ENCODE measurements at regions not wholly inside any gene's neighbourhood (a gene's known extent, or its start where the extent isn't known, plus 50 kb on each side); places are given as distances from the start of the nearest gene placed in this dataset.

DNA sequence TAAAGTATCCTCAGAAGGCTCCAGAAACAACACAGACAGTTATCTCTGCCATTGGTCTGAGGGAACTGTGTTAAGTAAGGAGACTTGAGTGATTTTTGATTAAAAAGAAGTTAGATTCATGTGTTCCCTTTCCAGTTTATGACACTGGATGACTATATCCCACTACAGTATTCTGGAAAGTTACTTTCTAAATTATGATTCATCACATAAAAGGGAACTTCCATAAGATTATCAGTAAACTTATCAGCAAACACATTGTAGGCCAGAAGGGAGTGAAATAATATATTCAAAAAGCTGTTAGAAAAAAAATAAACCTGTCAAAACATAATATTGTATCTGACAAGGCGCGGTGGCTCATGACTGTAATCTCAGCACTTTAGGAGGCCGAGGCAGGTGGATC, 700.0 kb downstream of the SLITRK6 start:
- Histone ChIP-seq H3K79me2 (ENCODE audit: insufficient read depth, low read length) (no peaks in the 10 kb centered on the region), H3K4me1 (ENCODE audit: insufficient read depth, low read length) (no peaks in the 10 kb centered on the region), H3K9ac (ENCODE audit: low read length) (no peak overlapping the region), H3K9me3 (ENCODE audit: insufficient read depth, low read depth, low read length) (no peaks in the 10 kb centered on the region), H4K20me1 (ENCODE audit: insufficient read depth, low read length) (no peaks in the 10 kb centered on the region), H3K27ac (ENCODE audit: low read depth, low read length) (no peak overlapping the region), H3K4me2 (ENCODE audit: low read length) (no peak overlapping the region), H3K4me3 (ENCODE audit: insufficient read depth, low read depth, low read length) (no peak overlapping the region), H3K36me3 (ENCODE audit: insufficient read depth, low read length) (no peaks in the 10 kb centered on the region), H3K27me3 (ENCODE audit: insufficient read depth, low read length) (no peaks in the 10 kb centered on the region), H2AFZ (ENCODE audit: low read depth, low read length) (no peak overlapping the region)
- no peaks in the 10 kb centered on the region for H3K27me3 Mint-ChIP-seq (ENCODE audit: low read depth, unreplicated experiment)
- no peaks in the 10 kb centered on the region for H3K36me3 Mint-ChIP-seq (ENCODE audit: low read depth, unreplicated experiment)
- H3K4me1 Mint-ChIP-seq (ENCODE audit: low read depth, unreplicated experiment) = no peaks in the 10 kb centered on the region
- no peak for FAIRE-seq
- TF ChIP-seq, protein P1, sequence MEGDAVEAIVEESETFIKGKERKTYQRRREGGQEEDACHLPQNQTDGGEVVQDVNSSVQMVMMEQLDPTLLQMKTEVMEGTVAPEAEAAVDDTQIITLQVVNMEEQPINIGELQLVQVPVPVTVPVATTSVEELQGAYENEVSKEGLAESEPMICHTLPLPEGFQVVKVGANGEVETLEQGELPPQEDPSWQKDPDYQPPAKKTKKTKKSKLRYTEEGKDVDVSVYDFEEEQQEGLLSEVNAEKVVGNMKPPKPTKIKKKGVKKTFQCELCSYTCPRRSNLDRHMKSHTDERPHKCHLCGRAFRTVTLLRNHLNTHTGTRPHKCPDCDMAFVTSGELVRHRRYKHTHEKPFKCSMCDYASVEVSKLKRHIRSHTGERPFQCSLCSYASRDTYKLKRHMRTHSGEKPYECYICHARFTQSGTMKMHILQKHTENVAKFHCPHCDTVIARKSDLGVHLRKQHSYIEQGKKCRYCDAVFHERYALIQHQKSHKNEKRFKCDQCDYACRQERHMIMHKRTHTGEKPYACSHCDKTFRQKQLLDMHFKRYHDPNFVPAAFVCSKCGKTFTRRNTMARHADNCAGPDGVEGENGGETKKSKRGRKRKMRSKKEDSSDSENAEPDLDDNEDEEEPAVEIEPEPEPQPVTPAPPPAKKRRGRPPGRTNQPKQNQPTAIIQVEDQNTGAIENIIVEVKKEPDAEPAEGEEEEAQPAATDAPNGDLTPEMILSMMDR (IDR thresholded peaks at IDR 0.05; ENCODE audit: insufficient read depth, low read depth, low read length) = no peak
- no peak for TF ChIP-seq EZH2 (IDR thresholded peaks at IDR 0.05; ENCODE audit: insufficient read depth, low read length)
- H3K4me3 Mint-ChIP-seq (ENCODE audit: unreplicated experiment) = no peak overlapping the region
- no peak overlapping the region for H3K27ac Mint-ChIP-seq (ENCODE audit: unreplicated experiment)
- no peaks in the 10 kb centered on the region for H3K9me3 Mint-ChIP-seq (ENCODE audit: unreplicated experiment)
- DNase-seq (ENCODE audit: low read depth) = no peak

DNA sequence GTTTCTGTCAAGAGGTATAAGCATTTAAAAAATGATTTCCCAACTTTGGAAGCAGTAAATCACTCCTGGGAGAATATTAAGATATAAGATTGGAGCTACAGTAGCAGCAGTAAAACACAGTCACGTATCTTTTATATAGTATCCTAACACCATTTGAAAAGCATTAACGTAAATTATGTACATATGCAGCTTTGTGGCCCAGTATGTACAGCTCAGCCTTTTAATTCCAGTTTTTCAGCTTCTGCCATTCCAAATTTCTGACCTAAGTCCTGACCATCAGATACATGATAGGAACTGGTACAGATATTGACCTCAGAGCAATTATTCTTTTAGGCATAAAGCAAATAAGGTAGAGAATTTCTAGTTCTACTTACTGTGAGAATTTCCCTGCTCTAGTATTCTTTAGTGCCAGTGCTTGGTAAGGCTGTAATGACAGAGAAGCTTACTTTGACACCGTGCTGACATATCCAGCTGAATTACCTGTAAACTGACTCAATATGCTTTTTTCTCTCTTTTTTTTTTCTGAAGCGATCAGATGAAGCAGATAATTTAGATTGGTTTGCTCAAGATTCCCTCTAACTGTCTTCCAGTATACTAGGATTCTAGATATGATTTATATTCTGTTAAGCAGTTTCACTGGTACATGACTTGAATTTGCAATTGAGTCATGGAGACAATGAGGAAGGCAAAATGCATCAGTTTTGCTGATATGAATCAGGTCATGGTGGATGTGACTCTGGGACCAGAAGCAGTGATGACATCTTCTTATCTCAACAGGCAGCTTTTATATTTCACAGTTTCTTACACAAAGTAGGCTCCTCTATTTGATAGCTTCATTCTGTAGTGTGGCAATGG, 703.6 kb downstream of the SLITRK6 start:
- H3K4me1 ChIP-seq (ENCODE audit: insufficient read depth, low read length) = no peaks in the 10 kb centered on the region
- H3K79me2 ChIP-seq (ENCODE audit: insufficient read depth, low read length) = no peaks in the 10 kb centered on the region
- no peaks in the 10 kb centered on the region for H3K36me3 Mint-ChIP-seq (ENCODE audit: low read depth, unreplicated experiment)
- H3K4me3 Mint-ChIP-seq (ENCODE audit: unreplicated experiment) = no peak overlapping the region
- FAIRE-seq (no peak), DNase-seq (ENCODE audit: low read depth) (no peak)
- H3K27me3 ChIP-seq (ENCODE audit: insufficient read depth, low read length) = no peaks in the 10 kb centered on the region
- TF ChIP-seq EZH2 (IDR thresholded peaks at IDR 0.05; ENCODE audit: insufficient read depth, low read length) = no peak
- TF ChIP-seq, protein P1 (IDR thresholded peaks at IDR 0.05; ENCODE audit: insufficient read depth, low read depth, low read length) = no peak
- H3K4me2 ChIP-seq (ENCODE audit: low read length) = no peak overlapping the region
- no peaks in the 10 kb centered on the region for H3K4me1 Mint-ChIP-seq (ENCODE audit: low read depth, unreplicated experiment)
- H3K9me3 Mint-ChIP-seq (ENCODE audit: unreplicated experiment) = no peaks in the 10 kb centered on the region
- no peaks in the 10 kb centered on the region for H3K9me3 ChIP-seq (ENCODE audit: insufficient read depth, low read depth, low read length)
- no peak overlapping the region for H2AFZ ChIP-seq (ENCODE audit: low read depth, low read length)
- no peak overlapping the region for H3K4me3 ChIP-seq (ENCODE audit: insufficient read depth, low read depth, low read length)
- H3K27ac ChIP-seq (ENCODE audit: low read depth, low read length) = no peak overlapping the region
- H3K27me3 Mint-ChIP-seq (ENCODE audit: low read depth, unreplicated experiment) = no peaks in the 10 kb centered on the region
- no peaks in the 10 kb centered on the region for H3K36me3 ChIP-seq (ENCODE audit: insufficient read depth, low read length)
- no peak overlapping the region for H3K27ac Mint-ChIP-seq (ENCODE audit: unreplicated experiment)
- H3K9ac ChIP-seq (ENCODE audit: low read length) = no peak overlapping the region
- H4K20me1 ChIP-seq (ENCODE audit: insufficient read depth, low read length) = no peaks in the 10 kb centered on the region

DNA sequence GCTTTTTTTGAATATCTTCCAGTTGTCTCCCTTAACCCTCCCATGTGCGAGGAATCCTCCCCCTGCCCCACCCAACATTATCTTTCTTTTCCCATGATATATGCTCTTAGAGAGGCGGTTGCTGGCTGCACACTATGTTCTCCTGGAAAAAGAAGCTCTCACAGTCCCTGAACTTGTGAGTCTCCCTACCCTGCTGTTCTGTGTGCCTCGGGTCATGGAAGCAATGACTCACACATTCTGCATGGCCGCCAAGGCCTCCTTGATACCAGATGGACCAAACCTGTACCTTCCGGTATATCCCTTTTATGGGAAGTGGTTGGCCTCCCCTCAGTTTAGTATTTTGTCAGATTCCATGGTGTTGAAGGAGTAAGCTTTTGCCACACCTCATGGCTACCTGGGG, 705.4 kb downstream of the SLITRK6 start:
- Histone ChIP-seq H3K4me2 (ENCODE audit: low read length) (no peak overlapping the region), H3K9ac (ENCODE audit: low read length) (no peak overlapping the region), H3K36me3 (ENCODE audit: insufficient read depth, low read length) (no peaks in the 10 kb centered on the region), H3K27ac (ENCODE audit: low read depth, low read length) (no peak overlapping the region), H3K4me1 (ENCODE audit: insufficient read depth, low read length) (no peaks in the 10 kb centered on the region), H2AFZ (ENCODE audit: low read depth, low read length) (no peak overlapping the region), H3K4me3 (ENCODE audit: insufficient read depth, low read depth, low read length) (no peak overlapping the region), H3K27me3 (ENCODE audit: insufficient read depth, low read length) (no peaks in the 10 kb centered on the region), H4K20me1 (ENCODE audit: insufficient read depth, low read length) (no peaks in the 10 kb centered on the region), H3K9me3 (ENCODE audit: insufficient read depth, low read depth, low read length) (no peaks in the 10 kb centered on the region), H3K79me2 (ENCODE audit: insufficient read depth, low read length) (no peaks in the 10 kb centered on the region)
- no peaks in the 10 kb centered on the region for H3K4me1 Mint-ChIP-seq (ENCODE audit: low read depth, unreplicated experiment)
- DNase-seq (ENCODE audit: low read depth) (peak; percentile 8), FAIRE-seq (no peak)
- no peaks in the 10 kb centered on the region for H3K27me3 Mint-ChIP-seq (ENCODE audit: low read depth, unreplicated experiment)
- H3K9me3 Mint-ChIP-seq (ENCODE audit: unreplicated experiment) = no peaks in the 10 kb centered on the region
- H3K4me3 Mint-ChIP-seq (ENCODE audit: unreplicated experiment) = no peak overlapping the region
- no peak overlapping the region for H3K27ac Mint-ChIP-seq (ENCODE audit: unreplicated experiment)
- no peaks in the 10 kb centered on the region for H3K36me3 Mint-ChIP-seq (ENCODE audit: low read depth, unreplicated experiment)
- TF ChIP-seq, protein P1 (IDR thresholded peaks at IDR 0.05; ENCODE audit: insufficient read depth, low read depth, low read length) = no peak
- TF ChIP-seq EZH2 (IDR thresholded peaks at IDR 0.05; ENCODE audit: insufficient read depth, low read length) = no peak

Measured in astrocyte (in vitro differentiated cells and primary cell).